Right lobe of liver (tissue), 6 donors: ENCODE measurements at regions not wholly inside any gene's neighbourhood (a gene's known extent, or its start where the extent isn't known, plus 50 kb on each side); places are given as distances from the start of the nearest gene placed in this dataset.

ENCODE experiments used
- ATAC-seq, 4 donors: fragments of 200-7000 bp; cut with Tn5 transposase; one replicate each; pipeline ENCODE4 v1.9.1; 2020; ENCODE audit warnings: mild to moderate bottlenecking in 4 of 4, moderate library complexity in 4 of 4
- DNase-seq, 3 donors: peaks; one replicate each; pipeline ENCODE4 v3.0.0-alpha.2; 2020
- H3K27ac ChIP-seq, 3 donors: fragments of 200-600 bp; one replicate each; pipeline ENCODE4 v1.8.0; 2022
- H3K27me3 ChIP-seq, 2 donors: fragments of 200-600 bp; one replicate each; pipeline ENCODE4 v1.8.0; 2022
- H3K36me3 ChIP-seq, 4 donors: fragments of 200-600 bp; sonication (generic) in 1 of 4; one replicate each; pipeline versions ENCODE4 v1.5.1 to v1.8.0; 2017 to 2022; ENCODE audit warnings: control low read depth in 1 of 4
- H3K4me1 ChIP-seq, 4 donors: fragments of 200-600 bp; sonication (generic) in 1 of 4; one replicate each; pipeline versions ENCODE4 v1.5.1 to v1.8.0; 2017 to 2022; ENCODE audit warnings: control low read depth in 1 of 4
- H3K4me3 ChIP-seq, 3 donors: fragments of 200-600 bp; one replicate each; pipeline ENCODE4 v1.8.0; 2022
- H3K9me3 ChIP-seq, 4 donors: fragments of 200-600 bp; sonication (generic) in 1 of 4; one replicate each; pipeline versions ENCODE4 v1.5.1 to v1.8.0; 2017 to 2022; ENCODE audit warnings: control low read depth in 1 of 4
- CTCF ChIP-seq, 4 donors: fragments of 200-600 bp in 3 of 4; fragments of 450-650 bp in 1 of 4; IDR thresholded peaks; one replicate each; pipeline versions ENCODE4 v1.5.1 to v1.8.0; 2016 to 2022; ENCODE audit warnings: antibody characterized with exemption in 4 of 4, mild to moderate bottlenecking in 2 of 4
- POLR2A ChIP-seq: fragments of 450-650 bp; IDR thresholded peaks from one replicate; pipeline ENCODE4 v1.6.1; 2017; ENCODE audit warnings: antibody characterized with exemption, mild to moderate bottlenecking
- WGBS: methylation state at CpG from one replicate; pipeline ENCODE4 v1.1.6; 2018; ENCODE audit warnings: low coverage, low lambda C conversion rate; ENCODE audit not compliant: insufficient coverage; ENCODE audit errors: missing lambda C conversion rate; 5-methylcytosine and 5-hydroxymethylcytosine counted together
- intact Hi-C, 2 donors: fragments of 100-400 bp; cut with DNase I; formaldehyde crosslinking; loops; one replicate each; pipeline versions ENCODE4 v1.11.2 to v1.14.1; 2022
- donor health status: DM: no; HTN: yes; CAD: no.
- donor health status: DM: no; HTN: no; CAD: no.
- donor health status: DM: no; HTN: no; CAD: no.
- donor health status: DM: no; HTN: yes; CAD: no.
- donor health status: DM: no; HTN: yes; CAD: no.

GRCh38 chr5:30734118-30734517 lies 459.4 kb upstream of the CDH6 start:
- 59% methylated on average over 4 of the region's 4 CpGs for WGBS
- ATAC-seq (no peak), DNase-seq (no peak)
- Histone ChIP-seq H3K27me3 (no peaks in the 10 kb centered on the region), H3K4me1 (no peaks in the 10 kb centered on the region), H3K4me3 (no peak overlapping the region), H3K36me3 (no peaks in the 10 kb centered on the region), H3K9me3 (no peaks in the 10 kb centered on the region), H3K27ac (no peak overlapping the region)
- no peak for TF ChIP-seq CTCF (IDR thresholded peaks at IDR 0.05)
- no peak for TF ChIP-seq POLR2A
- intact Hi-C loops: no loop called here

DNA sequence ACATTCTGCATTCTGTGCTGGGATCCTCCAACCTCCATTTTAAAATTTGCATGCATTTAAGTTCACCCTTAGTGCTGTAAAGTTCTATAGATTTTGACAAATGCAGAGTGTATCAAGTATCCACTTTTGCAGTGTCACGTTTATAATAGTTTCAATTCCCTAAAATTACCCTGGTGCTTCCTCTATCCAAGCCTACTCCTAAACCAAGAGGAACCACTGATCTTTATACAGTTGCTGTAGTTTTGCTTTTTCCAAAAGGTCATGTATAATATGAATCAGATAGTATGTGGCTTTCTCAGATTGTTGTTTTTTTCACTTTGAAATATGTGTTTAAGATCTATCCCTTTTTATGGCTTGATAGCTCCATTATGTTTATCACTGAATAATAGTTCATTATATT lies 468.4 kb upstream of the CDH6 start:
- DNase-seq: no peak
- Histone ChIP-seq H3K36me3 (no peaks in the 10 kb centered on the region), H3K9me3 (no peaks in the 10 kb centered on the region), H3K4me1 (no peaks in the 10 kb centered on the region), H3K4me3 (no peak overlapping the region), H3K27me3 (no peaks in the 10 kb centered on the region), H3K27ac (no peak overlapping the region)
- 40% methylated on average over 1 of the region's 1 CpG for WGBS
- intact Hi-C loops: no loop called here
- TF ChIP-seq POLR2A (no peak), CTCF (IDR thresholded peaks at IDR 0.05) (no peak)
- ATAC-seq: peak in 2 of 4 donors; percentile 20 to 42

GRCh38 chr5:30698217-30698616 lies 495.3 kb upstream of the CDH6 start:
- no peaks in the 10 kb centered on the region for H3K9me3 ChIP-seq
- no peaks in the 10 kb centered on the region for H3K4me1 ChIP-seq
- H3K27me3 ChIP-seq: no peaks in the 10 kb centered on the region
- 67% methylated on average over 1 of the region's 4 CpGs for WGBS
- H3K36me3 ChIP-seq: no peaks in the 10 kb centered on the region
- no peak for ATAC-seq
- TF ChIP-seq POLR2A: no peak
- no peak for TF ChIP-seq CTCF (IDR thresholded peaks at IDR 0.05)
- H3K27ac ChIP-seq: no peak overlapping the region
- DNase-seq: no peak
- intact Hi-C loops: no loop called here
- H3K4me3 ChIP-seq: no peak overlapping the region

GRCh38 chr5:30693326-30693725 lies 500.2 kb upstream of the CDH6 start:
- TF ChIP-seq CTCF (IDR thresholded peaks at IDR 0.05) (no peak), POLR2A (no peak)
- intact Hi-C loops: no loop called here

GRCh38 chr5:30690931-30691330 lies 502.6 kb upstream of the CDH6 start:
- 72% methylated on average over 6 of the region's 8 CpGs for WGBS
- Histone ChIP-seq H3K4me1 (no peaks in the 10 kb centered on the region), H3K27me3 (no peaks in the 10 kb centered on the region), H3K9me3 (no peaks in the 10 kb centered on the region), H3K27ac (no peak overlapping the region), H3K36me3 (no peaks in the 10 kb centered on the region), H3K4me3 (no peak overlapping the region)
- intact Hi-C loops: no loop called here
- TF ChIP-seq POLR2A (no peak), CTCF (IDR thresholded peaks at IDR 0.05) (no peak)
- DNase-seq (no peak), ATAC-seq (no peak)

More at GRCh38 chr5:30693326-30693725, 500.2 kb upstream of the CDH6 start:
- H3K4me1 ChIP-seq: no peaks in the 10 kb centered on the region
- WGBS: 43% methylated on average over 2 of the region's 2 CpGs
- no peaks in the 10 kb centered on the region for H3K36me3 ChIP-seq
- no peaks in the 10 kb centered on the region for H3K9me3 ChIP-seq
- H3K4me3 ChIP-seq: no peak overlapping the region
- no peak for DNase-seq
- no peak overlapping the region for H3K27ac ChIP-seq
- ATAC-seq: no peak
- H3K27me3 ChIP-seq: no peaks in the 10 kb centered on the region
